Stimulated activated CD4-positive, alpha-beta T cell treated with anti-CD3 and anti-CD28 coated beads, Interleukin-1b, Interleukin-23, amount 100 ng/mL, for 48 hours (primary cell): ENCODE measurements at regions not wholly inside any gene's neighbourhood (a gene's known extent, or its start where the extent isn't known, plus 50 kb on each side); places are given as distances from the start of the nearest gene placed in this dataset.

ENCODE experiments used
- DNase-seq: peaks from one replicate; pipeline ENCODE4 v3.0.0-alpha.2; 2020

DNA sequence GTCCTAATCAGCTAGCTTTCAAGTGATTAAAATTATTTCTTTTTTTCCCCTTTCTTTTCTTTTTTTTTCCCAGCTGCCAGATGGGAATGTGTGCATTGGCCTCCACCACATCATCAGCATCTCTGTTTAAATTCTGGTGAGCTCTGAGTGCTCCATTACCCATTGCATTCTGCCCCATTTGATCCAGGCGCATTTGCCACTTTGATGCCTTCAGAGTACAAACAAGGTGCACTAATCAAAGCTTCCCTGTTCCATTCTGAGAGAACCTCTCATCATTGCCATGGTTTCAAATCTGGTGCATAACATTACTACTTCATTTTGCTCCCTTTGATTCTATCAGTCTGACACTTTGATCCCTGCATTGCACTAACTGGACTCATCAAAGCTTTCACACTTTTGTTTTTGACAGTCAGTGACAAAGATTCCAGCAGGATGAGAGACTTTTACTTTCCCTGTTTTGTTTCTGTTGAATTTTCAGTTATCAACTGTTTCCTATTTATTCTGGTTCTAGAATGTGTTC, 238.8 kb upstream of the PCDH10 start:
- DNase-seq: no peak

DNA sequence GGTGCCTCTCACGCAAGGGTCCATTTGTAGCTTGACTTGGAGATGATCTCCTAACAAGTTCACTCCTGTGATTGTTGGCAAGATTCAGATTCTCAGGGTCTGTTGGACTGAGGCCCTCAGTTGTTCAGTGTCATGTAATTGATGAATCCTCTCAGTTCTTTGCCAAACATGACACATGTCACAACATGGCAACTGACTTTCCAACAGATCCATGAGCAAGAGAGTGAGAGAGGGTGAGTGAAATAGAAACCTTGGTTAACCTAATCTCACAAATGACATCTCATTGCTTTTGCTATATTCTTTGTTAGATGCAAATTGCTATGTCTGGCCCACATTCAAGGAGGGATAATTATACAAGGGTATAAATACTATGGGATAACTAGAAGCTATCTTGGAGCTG, 231.0 kb upstream of the PCDH10 start:
- no peak for DNase-seq

DNA sequence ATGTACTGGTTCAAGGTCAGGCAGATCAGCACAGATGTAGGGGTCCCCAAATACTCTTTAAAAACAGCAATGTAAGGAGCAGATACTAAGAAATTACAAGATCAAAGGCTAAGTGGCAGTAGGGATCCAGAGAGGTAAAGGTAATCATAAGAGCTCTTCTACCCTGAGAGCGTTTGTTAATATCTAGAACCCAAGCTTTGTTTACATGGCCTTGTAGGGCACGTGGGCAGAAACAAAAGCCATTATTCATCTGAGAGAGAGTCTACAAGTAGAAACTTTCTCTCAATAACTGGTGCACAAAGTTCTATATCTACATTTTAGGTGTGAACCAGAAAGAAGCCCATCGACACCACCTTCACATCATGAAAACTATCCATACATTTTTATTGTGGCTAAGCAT, 225.6 kb upstream of the PCDH10 start:
- DNase-seq: no peak

DNA sequence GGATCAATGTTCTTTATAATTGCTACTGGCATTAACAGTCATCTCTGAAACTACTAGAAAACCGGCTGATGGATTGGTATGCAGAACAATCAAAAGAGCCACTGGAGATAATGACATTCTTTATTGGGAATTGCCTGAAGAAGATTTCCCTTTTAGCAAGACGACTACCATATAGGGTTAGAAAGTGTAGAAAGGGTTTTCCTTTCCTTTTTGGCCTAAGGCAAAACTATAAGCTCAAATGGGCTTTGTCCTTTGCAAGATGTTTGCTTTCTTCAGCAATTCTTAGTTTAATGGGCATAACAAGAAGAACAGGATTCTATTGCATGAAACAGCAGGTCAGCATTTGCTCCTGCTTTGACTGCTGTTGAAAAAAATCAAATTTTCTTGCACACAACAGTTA, 214.2 kb upstream of the PCDH10 start:
- no peak for DNase-seq

DNA sequence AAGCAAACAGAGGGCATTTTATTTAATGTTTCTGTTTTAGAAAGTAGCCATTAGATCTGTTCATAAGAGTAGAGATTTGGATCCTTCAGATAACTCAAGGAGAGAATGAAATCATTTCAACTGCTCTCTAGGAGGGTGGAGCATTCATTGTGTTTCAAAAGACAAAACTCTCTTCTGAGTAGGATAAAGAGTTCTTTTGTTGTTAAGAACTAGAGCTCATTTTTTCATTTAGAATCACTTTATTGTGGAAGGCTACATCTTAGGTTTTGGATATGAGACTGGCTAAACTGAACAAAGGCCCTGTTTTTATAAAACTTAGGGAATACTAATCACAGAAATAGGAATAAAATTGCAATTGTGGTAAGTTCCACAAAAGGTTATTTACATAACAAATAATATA, 193.9 kb upstream of the PCDH10 start:
- DNase-seq: no peak

DNA sequence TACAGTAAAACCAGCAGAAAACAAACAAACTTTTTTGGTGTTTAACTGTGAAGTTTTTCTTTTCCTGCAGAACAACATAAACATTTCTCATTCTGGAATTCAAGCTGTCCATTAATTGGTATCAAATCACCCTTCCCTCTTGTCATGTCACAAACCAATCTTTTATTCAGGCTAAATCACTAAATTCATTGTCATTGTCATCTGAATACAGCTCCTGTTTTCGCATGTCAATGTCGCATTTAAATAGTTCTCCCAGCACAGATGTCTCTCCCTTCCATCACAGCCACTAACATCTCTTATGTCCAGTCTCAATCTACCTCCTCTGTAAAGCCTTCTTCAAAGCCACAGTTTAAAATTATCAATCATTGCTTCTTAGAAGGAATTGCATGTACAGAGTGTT, 192.1 kb upstream of the PCDH10 start:
- no peak for DNase-seq

DNA sequence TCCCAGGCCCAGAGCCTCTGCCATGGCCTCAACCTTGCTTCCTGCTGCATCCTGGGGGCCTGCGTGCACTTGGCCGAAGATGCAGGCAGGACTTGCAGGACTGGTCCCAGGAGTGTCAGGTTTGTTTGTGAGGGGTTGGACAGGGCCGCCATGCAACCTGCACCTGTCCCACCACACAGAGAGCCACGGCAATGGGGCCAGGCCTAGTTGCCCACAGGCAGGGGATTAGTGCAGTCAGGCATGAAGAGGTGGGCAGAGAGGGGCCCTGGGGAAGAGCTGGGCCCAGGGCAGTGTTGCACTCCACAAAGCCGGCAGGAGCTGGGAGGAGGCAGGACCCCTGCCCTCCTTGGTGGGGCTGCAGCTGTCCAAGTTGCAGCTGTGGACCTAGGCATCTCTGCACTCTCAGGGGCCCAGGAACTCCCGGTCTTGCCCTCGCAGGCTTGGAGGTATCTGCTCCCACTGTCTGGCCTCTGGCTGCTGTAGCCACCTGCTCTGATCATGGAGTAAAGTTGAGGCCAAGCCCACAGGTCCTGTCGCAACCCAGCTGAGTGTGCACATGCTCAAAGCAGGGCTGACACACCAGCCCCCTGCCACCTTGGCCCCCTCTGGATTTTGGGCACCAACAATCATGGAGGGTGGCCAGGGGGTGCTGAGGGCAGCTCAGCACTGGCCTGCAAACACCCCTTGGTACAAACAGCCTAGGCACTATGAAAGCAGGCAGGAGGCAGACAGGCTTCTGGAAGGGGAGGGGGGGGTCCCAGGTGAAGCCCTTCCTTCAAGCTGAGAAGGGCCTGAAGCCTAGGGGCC, 190.4 kb upstream of the PCDH10 start:
- DNase-seq: no peak

DNA sequence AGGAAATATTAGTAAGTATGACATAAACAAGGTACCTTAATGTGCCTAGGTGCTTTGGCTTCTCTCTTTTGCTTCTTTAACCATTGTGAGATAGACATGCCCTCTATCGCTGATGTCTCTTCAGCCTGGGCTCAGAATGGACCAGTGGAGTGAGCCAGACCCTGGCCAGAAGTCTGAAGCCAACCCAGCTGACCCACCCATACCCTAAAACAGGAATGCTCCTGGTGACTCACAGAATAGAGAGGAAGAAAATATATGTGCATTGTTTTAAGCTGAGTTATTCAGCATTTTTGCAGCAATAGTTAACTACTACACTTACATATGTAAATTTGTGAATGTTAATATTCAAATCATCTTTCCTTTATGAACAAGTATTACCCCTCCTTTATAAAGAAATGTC, 167.5 kb upstream of the PCDH10 start:
- no peak for DNase-seq

DNA sequence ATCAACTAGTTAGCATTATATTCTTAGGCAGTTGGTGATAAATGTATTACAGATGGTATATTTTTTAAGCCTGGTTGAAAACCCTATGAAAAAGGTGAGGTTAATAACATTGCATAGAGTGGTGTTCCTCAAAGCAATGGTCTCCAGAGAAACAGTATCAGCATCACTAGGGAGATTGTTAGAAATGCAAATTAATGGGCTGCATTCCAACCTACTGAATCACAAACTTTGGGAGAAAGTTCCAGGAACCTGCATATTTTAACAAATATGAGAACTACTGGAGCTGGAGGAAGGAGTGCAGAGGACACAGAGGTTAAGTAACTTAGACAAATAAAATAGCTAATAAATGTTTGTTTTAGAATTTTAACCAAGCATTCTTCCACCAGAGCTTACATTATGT, 166.9 kb upstream of the PCDH10 start:
- no peak for DNase-seq

DNA sequence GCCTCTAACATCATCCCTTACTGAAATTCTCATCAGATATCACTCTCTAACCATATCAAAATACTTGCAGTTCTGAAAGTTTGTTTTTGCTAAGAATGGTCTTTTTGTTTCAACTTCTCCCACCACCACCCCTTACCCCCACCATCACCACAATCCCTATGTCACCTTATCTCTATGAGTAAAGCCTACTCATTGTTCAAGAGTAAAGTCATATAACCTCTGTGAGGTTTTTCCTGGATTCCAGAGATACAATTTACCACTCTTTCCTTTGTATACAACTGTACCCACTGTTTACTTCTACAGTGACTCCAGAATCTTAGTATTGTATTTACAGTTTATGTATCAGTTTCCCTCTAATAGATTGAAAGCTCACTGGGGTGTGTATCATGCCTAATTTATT, 158.0 kb upstream of the PCDH10 start:
- DNase-seq: no peak

DNA sequence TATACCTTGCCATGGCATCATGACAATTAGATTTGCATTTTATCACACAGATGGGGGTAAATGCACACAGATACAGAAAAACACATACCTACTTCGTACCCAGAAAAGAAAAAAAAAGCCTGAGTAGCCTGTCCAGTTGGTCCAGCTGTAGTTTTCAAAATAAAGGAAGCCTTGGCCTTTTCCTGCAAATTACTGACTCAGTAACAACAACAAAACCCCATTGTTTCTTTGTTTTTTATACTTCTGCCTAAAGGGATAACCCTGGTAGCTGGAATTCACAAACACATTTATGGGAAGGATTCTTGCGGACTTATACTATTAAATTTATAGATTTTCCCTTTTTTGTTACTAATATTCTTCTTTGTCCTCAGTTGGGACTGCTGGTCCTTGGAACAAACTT, 156.4 kb upstream of the PCDH10 start:
- DNase-seq: no peak

DNA sequence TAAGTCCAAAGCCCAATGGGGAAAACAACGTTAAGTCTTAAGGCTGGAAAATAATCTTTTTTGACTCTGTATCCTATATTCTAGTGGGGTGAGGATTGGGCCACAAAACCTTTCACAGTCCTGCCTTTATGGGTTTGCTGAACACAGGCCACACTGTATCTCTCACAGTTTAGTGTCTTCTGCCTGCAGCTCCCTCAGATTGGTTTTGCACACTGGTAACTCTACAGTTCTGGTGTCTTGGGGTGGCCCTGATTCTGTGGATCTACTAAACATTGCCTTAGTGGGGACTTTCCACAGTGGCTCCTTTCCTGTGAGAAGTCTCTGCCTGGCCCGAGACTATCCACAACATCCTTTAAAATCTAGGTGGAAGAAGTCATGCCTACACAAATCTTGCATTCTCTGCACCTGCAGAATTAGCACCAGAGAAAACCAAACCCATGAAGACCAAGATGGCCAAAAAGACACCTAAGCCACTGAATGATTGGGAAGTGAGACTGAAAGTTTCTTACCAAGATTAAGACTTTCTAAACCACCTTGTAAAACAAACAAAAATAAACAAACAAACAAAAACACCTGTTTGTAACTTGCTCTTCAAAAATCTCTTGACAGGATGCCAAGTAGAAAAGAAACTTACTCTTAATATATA, 150.4 kb upstream of the PCDH10 start:
- DNase-seq: no peak

DNA sequence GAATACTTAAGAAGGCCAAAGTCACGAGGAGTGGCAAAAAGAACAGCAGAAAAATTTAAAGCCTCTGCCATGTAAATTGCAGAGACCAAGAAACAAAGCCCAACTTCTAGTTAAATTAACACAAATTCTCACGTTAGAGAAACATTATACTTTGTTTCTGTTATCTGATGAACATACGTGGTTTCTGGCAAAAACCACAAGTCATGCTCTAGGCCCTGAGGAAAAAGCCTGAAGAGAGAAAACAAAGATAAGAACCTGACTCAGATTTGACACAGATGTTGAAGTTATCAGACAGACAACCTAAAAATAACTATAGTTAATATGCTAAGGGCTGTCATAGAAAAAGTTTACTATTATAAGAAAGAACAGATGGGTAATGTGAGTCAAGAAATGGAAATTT, 149.1 kb upstream of the PCDH10 start:
- DNase-seq: no peak

DNA sequence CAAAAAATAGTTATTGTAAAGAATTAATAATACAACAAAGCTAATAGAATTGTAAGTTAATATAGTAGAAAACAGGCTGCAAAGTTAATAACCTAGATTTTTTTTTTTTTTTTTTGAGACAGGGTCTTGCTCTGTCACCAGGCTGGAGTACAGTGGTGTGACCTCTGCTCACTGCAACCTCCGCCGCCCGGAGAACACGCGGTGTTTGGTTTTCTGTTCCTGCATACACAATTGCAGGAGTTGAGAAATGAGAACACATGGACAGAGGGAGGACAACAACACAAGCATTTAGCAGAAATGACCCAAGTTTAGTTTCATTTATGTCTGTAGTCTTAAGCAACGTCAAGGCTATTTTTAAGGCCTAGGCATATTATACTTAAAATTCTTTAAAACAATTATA, 145.9 kb upstream of the PCDH10 start:
- no peak for DNase-seq

DNA sequence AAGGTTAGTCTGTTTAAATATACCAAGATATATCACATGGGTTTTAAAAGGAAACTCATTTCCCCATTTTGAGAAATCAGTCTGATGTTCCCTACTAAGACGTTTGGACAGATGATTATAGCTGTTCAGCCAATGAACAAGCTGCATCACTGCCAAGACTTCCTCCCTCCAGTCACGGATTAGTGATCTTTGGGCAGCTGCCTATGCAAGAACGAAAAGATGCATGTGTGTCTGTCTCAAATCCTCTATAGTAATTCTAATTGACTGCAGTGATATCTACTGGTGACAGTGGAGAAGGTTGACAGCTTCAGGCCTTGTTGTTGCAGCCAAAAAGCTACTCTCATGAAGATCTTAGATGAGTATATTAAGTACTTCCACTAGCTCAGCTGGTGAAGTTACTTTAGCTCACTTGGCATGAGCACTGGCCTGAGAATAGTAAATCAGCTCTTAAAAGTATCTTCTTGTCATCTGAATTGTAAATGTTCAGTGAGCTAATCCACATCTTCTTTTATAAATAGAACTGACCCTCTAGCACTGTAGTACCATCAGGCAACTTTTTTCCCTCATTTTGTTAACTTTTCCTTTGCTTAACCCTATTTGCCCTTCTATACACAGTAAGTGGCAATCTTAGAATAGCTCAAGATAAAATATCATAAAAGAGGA, 134.5 kb upstream of the PCDH10 start:
- no peak for DNase-seq

DNA sequence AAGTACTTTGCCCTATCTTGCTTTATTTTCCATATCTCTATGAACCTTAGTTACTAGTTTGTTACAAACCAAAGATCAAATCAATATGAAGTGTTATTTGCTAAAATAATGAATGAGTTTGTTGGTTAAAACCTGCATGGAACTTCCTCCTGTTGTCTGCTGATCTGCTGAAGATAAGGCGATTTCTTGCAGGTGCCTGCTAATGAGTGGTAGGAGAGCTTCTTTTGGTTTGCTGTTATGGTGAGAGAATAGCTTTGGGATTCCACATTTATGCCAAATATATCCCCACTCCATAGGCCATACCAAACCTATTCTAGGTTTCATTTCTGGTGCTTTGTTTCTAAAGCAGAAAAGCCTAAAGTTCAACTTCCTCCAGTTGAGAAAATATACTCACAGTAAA, 103.8 kb upstream of the PCDH10 start:
- DNase-seq: no peak

DNA sequence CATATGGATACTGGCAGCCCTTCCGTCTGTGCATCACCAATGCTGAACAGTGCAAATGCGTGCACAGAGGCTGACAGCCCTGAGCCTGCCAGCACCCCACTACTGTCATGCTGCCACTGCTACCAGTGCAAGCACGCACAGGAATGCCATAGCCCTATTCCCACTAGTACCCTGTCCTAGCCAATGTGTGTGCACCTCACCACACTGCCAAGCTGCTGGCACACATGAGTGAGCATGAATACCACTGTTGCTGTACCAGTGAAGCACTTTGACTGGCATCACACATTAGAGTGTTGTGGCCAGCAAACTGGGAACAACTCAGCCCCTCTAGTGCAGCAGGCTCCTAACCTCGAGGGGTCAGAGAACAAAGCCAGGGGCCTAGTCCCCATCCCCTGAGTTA, 102.9 kb upstream of the PCDH10 start:
- DNase-seq: no peak

DNA sequence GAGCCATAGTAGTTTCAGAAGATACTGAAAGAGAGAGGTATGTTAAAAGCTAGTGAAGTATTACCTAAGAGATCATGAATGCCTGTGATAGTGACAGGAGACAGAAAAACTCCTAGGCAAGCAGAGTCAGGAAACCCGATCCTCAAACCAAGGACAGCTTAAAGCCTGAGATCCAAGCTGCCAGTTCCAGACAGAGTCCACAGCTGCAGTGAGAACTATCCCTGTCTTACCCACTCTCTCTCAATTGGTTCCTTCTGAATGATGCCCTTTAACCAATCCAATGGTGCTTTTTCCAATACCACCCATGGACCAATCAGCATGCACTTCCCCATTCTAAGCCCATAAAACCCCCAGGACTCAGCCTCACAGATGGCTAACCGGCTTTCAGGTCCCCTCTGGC, 90.4 kb upstream of the PCDH10 start:
- DNase-seq: no peak

DNA sequence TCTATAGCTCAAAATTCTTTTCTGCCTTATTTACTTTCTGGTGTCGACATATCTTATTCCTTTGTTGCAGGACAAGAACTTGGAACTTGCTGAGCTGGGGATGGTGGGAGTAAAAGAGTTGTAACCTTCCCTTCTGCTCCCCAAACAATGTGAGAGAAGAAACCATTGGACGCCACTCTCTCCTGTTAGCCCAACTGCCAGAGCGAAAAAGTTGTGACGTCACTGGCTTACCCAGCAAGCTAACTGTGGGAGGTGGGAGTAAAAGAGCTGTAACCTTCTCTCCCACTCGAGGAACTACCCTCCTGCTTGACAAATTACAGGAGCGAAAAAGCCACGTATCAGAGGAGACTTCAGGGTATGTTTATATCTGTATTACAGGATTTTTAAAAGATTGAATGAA, 90.0 kb upstream of the PCDH10 start:
- no peak for DNase-seq

DNA sequence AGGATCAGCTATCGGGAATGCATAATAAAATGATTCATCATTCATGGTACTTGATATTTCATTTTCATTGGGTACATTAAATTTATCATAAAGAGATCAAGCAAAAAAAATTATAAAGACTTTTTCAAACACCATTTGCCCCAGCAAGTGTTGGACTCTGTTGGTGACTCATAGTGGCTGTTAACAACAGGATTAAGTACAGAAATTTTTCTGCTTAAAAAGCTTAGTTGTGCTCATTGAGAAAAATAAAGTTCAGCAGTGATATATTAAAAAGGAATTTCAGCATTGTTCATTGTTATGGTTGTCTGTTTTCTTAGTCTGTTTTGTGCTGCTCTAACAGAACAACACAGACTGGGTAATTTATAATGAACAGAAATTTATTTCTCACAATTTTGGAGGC, 86.2 kb upstream of the PCDH10 start:
- no peak for DNase-seq

DNA sequence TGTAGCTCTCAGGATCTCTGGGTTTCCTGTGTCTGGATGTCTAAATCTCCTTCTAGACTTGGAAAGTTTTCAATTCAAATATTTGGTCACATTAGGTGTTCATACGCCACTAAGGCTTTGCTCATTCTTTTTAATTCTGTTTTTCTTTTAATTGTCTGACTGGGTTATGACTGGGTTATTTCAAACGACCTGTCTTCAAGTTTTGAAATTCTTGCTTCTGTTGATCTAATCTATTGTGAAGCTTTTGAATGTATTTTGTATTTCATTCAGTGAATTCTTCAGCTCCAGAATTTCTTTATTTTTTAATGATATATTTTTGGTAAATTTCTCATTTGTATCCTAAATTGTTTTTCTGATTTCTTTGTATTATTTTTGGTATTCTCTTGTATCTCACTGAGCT, 81.0 kb upstream of the PCDH10 start:
- DNase-seq: no peak

DNA sequence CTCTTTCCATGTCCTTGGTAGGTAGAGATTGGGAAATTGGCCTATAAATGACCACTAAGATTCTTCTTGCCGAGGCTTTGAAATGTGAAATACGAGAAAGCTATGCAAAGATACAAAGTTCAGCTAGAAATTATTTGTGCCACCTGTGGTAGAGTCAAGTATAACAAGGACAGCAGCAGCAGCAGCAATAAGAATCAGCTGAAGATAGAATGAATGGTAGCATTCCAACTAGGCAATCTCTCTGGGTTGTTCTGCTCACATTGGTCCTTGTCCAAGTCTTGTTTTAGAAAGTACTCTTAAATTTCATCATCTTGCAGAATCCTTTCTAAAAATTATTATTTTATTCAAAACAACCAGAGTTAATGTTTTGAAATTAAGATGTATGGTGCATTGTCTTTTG, 67.8 kb upstream of the PCDH10 start:
- DNase-seq: no peak

DNA sequence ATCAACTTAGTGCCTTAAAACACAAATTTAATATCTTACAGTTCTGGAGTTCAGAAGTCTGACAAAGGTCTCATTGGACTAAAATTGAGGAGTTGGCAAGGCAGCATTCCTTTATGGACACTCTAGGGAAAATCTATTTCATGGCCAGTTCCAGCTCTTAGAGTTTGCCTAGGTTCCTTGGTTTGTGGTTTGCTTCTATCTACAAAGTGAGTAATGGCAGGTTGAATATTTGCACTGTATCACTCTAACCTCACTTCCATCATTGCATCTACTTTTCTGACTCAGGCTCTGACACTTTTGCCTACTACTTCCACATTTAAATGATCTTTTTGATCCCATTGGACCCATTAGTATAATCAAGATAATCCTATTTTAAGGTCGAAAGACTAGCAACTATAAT, 64.7 kb upstream of the PCDH10 start:
- no peak for DNase-seq

DNA sequence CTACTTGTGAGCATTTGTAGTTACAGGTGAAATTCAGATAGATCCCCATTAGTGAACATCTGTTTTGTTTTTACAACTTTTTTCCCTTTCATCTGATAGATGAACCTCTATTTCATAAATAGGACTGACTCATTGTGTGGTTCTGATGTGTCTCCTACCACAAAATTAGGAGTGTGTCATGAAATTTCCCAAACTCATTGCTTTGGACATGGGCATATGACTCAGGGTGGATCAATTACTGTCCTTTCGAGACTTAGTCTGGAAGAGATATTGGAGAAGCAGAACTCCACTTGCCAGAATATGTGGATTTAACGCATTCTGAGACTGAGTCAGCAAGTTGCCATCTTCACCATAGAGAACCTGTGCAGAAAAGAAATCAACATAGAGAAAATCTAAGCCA, 53.5 kb upstream of the PCDH10 start:
- DNase-seq: no peak
